ENCODE measurements at regions not wholly inside any gene's neighbourhood (a gene's known extent, or its start where the extent isn't known, plus 50 kb on each side); places are given as distances from the start of the nearest gene placed in this dataset.

DNA sequence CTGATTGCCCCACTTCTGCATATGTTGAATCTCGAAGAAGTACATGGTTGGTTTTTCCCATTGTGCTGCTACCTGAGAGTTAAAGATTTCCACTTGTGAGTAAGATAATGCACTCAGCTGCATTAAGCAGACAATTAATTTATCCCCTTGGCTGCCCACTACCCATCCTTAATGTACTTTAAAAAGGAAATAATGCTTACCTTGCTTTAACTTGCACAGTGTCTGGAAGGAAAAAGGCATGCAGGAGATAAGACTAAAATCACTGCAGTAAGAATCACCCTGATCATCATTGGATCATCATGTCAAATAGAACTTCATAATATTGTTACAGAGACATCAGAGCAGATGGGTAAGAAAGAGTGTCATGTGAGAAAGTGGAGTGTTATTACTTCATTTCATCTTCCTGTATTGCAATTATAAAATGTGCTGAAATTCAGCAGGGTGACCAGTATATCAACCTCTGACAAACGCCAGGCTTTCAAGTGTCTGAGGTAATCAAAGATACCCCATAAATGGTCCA, 207.3 kb upstream of the PIK3C3 start:
- no peak overlapping the region for H3K27ac ChIP-seq (ENCODE audit: low read length)
- Mint-ChIP-seq H3K27me3 (ENCODE audit: low read depth in 2 of 2) (peaks cover 0 to 2% of the 10 kb centered on the region in 2 donors), H3K36me3 (no peaks in the 10 kb centered on the region), H3K27ac (no peak overlapping the region), H3K4me1 (no peaks in the 10 kb centered on the region), H3K4me3 (no peak overlapping the region), H3K9me3 (peaks cover 0 to 12% of the 10 kb centered on the region in 2 donors)
- no peak for ATAC-seq
- H3K4me1 ChIP-seq (ENCODE audit: control insufficient read depth, insufficient read depth, low read length) = no peaks in the 10 kb centered on the region
- H3K9me3 ChIP-seq (ENCODE audit: control insufficient read depth, insufficient read depth, low read length) = no peaks in the 10 kb centered on the region
- no peaks in the 10 kb centered on the region for H3K36me3 ChIP-seq (ENCODE audit: control insufficient read depth, insufficient read depth, low read length)
- whole genome bisulfite sequencing (ENCODE audit: insufficient coverage) = 56% methylated on average over 2 of the region's 2 CpGs
- TF ChIP-seq, protein P1, sequence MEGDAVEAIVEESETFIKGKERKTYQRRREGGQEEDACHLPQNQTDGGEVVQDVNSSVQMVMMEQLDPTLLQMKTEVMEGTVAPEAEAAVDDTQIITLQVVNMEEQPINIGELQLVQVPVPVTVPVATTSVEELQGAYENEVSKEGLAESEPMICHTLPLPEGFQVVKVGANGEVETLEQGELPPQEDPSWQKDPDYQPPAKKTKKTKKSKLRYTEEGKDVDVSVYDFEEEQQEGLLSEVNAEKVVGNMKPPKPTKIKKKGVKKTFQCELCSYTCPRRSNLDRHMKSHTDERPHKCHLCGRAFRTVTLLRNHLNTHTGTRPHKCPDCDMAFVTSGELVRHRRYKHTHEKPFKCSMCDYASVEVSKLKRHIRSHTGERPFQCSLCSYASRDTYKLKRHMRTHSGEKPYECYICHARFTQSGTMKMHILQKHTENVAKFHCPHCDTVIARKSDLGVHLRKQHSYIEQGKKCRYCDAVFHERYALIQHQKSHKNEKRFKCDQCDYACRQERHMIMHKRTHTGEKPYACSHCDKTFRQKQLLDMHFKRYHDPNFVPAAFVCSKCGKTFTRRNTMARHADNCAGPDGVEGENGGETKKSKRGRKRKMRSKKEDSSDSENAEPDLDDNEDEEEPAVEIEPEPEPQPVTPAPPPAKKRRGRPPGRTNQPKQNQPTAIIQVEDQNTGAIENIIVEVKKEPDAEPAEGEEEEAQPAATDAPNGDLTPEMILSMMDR (IDR thresholded peaks at IDR 0.05) = no peak
- intact Hi-C loops (cut with micrococcal nuclease) = no loop called here
- no peaks in the 10 kb centered on the region for H3K27me3 ChIP-seq (ENCODE audit: control insufficient read depth, insufficient read depth, low read length)
- DNase-seq = no peak
- no peak overlapping the region for H3K4me3 ChIP-seq (ENCODE audit: low read length)

DNA sequence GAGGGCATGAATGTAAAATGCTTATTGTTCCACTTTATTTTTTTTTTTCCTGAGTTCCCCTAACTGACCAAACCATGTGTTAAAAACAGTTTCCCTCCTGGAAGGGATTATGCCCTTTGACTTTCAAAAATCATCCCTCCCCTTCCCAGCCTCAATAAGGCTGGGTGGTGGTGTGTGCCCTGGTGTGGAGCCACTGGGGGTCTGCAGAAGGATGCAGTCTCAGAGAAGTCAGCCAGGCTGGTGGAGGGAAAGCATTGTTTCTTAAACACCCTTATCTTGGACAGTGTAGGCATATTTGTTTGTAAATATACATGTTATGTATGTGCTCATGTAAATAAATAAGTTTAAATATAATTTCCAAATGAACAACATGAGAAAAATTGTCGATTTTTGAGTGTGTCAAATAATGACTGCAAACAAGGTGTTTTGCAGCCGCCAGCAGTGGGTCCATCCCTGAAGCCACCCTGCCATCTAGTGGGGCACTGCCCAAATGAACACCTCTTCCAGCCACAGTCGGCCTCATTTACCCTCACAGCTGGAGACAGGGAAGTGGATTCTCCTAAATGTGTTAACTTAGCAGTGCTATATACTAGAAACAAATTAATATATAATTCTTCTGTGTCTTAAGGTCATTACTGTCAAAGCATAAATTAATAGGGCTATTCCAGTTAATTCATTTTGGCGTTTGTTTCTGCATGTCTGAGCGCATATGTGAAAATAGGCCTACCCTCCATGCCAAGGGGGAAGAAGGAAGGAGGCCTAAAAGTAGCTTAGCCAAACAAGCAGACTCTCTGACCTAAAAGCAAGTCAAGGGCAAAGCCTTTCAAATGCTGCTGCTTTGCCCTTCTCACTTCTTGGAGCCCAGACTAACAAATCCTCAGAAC, 209.6 kb upstream of the PIK3C3 start:
- H3K27me3 Mint-ChIP-seq (ENCODE audit: low read depth in 2 of 2) = peaks cover 0 to 2% of the 10 kb centered on the region in 2 donors
- H3K27me3 ChIP-seq (ENCODE audit: control insufficient read depth, insufficient read depth, low read length) = no peaks in the 10 kb centered on the region
- WGBS (ENCODE audit: insufficient coverage) = 47% methylated on average over 4 of the region's 5 CpGs
- peaks cover 0 to 14% of the 10 kb centered on the region in 2 donors for H3K9me3 Mint-ChIP-seq
- no peak overlapping the region for H3K27ac ChIP-seq (ENCODE audit: low read length)
- no peaks in the 10 kb centered on the region for H3K4me1 ChIP-seq (ENCODE audit: control insufficient read depth, insufficient read depth, low read length)
- H3K4me1 Mint-ChIP-seq = no peaks in the 10 kb centered on the region
- no peak overlapping the region for H3K4me3 Mint-ChIP-seq
- intact Hi-C loops (cut with micrococcal nuclease) = no loop called here
- TF ChIP-seq, protein P1 (IDR thresholded peaks at IDR 0.05) = no peak
- H3K27ac Mint-ChIP-seq = no peak overlapping the region
- H3K9me3 ChIP-seq (ENCODE audit: control insufficient read depth, insufficient read depth, low read length) = no peaks in the 10 kb centered on the region
- no peaks in the 10 kb centered on the region for H3K36me3 Mint-ChIP-seq
- H3K36me3 ChIP-seq (ENCODE audit: control insufficient read depth, insufficient read depth, low read length) = no peaks in the 10 kb centered on the region
- DNase-seq = no peak
- H3K4me3 ChIP-seq (ENCODE audit: low read length) = no peak overlapping the region
- ATAC-seq = no peak

DNA sequence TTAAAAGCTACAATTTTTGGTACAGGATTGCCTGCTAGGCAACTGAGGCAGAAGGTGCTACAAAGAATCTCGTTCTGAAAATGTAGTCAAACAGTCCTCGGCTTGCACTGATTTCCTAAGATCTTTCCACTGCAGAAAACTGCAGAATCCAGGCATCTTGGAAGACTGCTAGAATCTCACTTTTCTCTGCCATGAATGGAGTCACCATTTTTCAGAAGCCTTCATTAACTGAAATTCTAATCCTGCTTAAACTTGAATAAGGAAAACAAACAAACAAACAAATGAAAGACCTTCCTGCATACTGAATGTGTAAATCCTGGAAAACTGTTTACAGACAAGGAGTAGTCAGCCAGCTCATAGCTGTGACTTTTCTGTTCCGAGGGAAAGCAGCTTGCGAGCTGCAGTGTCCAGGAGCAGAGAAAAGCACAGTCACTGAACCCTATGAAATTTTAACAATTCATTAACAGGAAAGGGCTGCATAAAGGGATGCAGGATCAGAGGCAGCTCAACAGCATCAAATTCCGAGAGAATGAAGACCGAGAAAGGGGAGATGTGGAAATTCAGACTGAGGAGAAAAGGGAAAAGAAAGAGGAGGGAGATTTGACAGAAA, 210.5 kb upstream of the PIK3C3 start:
- Mint-ChIP-seq H3K4me1 (no peaks in the 10 kb centered on the region), H3K36me3 (no peaks in the 10 kb centered on the region), H3K9me3 (peaks cover 0 to 12% of the 10 kb centered on the region in 2 donors), H3K27ac (no peak overlapping the region), H3K4me3 (no peak overlapping the region), H3K27me3 (ENCODE audit: low read depth in 2 of 2) (peaks cover 0 to 2% of the 10 kb centered on the region in 2 donors)
- intact Hi-C loops (cut with micrococcal nuclease) = no loop called here
- H3K27me3 ChIP-seq (ENCODE audit: control insufficient read depth, insufficient read depth, low read length) = no peaks in the 10 kb centered on the region
- no peaks in the 10 kb centered on the region for H3K4me1 ChIP-seq (ENCODE audit: control insufficient read depth, insufficient read depth, low read length)
- no peak overlapping the region for H3K27ac ChIP-seq (ENCODE audit: low read length)
- ATAC-seq (no peak), DNase-seq (no peak)
- 83% methylated on average over 6 of the region's 6 CpGs for whole genome bisulfite sequencing (ENCODE audit: insufficient coverage)
- no peaks in the 10 kb centered on the region for H3K36me3 ChIP-seq (ENCODE audit: control insufficient read depth, insufficient read depth, low read length)
- no peak overlapping the region for H3K4me3 ChIP-seq (ENCODE audit: low read length)
- TF ChIP-seq, protein P1 (IDR thresholded peaks at IDR 0.05) = no peak
- H3K9me3 ChIP-seq (ENCODE audit: control insufficient read depth, insufficient read depth, low read length) = no peaks in the 10 kb centered on the region
